ENCODE measurements at regions not wholly inside any gene's neighbourhood (a gene's known extent, or its start where the extent isn't known, plus 50 kb on each side); places are given as distances from the start of the nearest gene placed in this dataset.

DNA sequence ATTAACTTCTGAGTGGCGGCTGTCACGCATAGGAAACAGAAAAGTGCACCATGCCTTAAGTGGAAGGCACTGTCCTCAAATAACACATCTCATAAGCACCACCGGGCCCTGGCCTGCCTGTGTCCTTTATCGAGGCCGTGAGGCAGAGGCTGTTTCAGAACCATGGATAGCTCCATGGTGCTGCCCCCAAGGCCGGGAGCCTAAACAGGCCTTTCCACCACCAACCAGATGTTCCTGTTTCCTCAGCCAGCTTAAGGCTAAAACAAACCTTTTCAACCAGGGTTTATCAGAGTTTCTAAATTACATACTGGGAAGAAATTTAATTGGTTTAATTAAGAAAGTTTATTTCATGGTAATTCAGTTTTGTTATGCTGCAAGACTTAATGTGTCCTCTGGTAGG lies 114.4 kb downstream of the DMRTA2 start:
- Mint-ChIP-seq H3K36me3 (ENCODE audit: low read depth) (no peaks in the 10 kb centered on the region), H3K27ac (no peak overlapping the region), H3K4me1 (ENCODE audit: low read depth) (no peaks in the 10 kb centered on the region), H3K27me3 (peaks cover 11% of the 10 kb centered on the region), H3K9me3 (no peaks in the 10 kb centered on the region), H3K4me3 (no peak overlapping the region)
- DNase-seq (peak; percentile 36), ATAC-seq (no peak)
- TF ChIP-seq, protein P1, sequence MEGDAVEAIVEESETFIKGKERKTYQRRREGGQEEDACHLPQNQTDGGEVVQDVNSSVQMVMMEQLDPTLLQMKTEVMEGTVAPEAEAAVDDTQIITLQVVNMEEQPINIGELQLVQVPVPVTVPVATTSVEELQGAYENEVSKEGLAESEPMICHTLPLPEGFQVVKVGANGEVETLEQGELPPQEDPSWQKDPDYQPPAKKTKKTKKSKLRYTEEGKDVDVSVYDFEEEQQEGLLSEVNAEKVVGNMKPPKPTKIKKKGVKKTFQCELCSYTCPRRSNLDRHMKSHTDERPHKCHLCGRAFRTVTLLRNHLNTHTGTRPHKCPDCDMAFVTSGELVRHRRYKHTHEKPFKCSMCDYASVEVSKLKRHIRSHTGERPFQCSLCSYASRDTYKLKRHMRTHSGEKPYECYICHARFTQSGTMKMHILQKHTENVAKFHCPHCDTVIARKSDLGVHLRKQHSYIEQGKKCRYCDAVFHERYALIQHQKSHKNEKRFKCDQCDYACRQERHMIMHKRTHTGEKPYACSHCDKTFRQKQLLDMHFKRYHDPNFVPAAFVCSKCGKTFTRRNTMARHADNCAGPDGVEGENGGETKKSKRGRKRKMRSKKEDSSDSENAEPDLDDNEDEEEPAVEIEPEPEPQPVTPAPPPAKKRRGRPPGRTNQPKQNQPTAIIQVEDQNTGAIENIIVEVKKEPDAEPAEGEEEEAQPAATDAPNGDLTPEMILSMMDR (IDR thresholded peaks at IDR 0.05): no peak
- ChIA-PET CTCF (interaction anchor here (1.1 kb wide), 1 partner anchor 24 kb away, joined by 3 read pairs; no protein-coding TSS in a partner anchor), POLR2A (no interaction called here)
- intact Hi-C loops (cut with micrococcal nuclease): no loop called here

DNA sequence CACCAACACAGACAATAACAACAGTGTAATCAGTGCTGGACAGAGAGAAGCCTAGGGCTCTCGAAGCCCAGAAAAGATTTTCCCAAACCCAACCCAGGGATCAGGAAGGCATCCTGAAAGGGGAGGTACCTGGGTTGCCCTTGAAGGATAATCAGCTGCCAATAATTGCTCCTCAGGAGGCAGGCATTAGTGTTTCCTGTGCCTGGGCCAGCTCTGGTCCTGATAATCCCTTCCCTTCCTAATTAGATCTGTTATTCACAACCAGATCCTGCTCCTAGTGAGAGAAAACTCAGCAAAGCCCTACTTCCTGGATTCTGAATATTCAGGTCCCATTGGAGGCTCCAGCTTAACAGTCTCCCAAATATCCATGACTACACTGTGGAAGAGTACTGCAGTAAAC lies 117.4 kb downstream of the DMRTA2 start:
- Mint-ChIP-seq H3K4me1 (ENCODE audit: low read depth) (no peaks in the 10 kb centered on the region), H3K36me3 (ENCODE audit: low read depth) (no peaks in the 10 kb centered on the region), H3K9me3 (no peaks in the 10 kb centered on the region), H3K27ac (no peak overlapping the region), H3K27me3 (peaks cover 12% of the 10 kb centered on the region), H3K4me3 (no peak overlapping the region)
- DNase-seq: no peak
- ChIA-PET POLR2A (no interaction called here), CTCF (no interaction called here)
- TF ChIP-seq, protein P1 (IDR thresholded peaks at IDR 0.05): no peak
- ATAC-seq: no peak
- intact Hi-C loops (cut with micrococcal nuclease): no loop called here

DNA sequence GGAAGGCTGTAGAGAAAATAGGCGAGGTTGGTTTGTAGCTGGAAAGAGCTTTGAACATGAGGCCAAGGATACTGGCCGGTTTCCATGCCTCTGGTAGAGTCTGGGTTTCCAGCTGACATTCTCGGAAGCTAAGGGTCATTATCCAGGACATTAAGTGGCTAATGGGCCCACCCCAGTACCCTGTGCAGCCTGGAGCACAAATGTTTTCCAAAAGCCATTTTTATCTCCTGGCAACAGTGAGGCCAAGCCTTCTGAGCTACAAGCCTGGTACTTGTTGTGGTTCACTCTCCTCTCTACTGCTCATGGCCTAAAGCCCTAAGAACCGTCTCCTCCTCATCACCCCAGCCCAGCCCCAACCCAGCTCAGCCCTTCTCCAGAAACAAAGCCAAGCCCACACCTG lies 122.9 kb downstream of the DMRTA2 start:
- Mint-ChIP-seq H3K27ac (no peak overlapping the region), H3K4me3 (no peak overlapping the region), H3K27me3 (peaks cover 2% of the 10 kb centered on the region), H3K9me3 (no peaks in the 10 kb centered on the region), H3K36me3 (ENCODE audit: low read depth) (no peaks in the 10 kb centered on the region), H3K4me1 (ENCODE audit: low read depth) (no peaks in the 10 kb centered on the region)
- CTCF ChIA-PET: interaction anchor here (0.7 kb wide), 1 partner anchor 32 kb away, joined by 3 read pairs; no protein-coding TSS in a partner anchor
- POLR2A ChIA-PET: no interaction called here
- ATAC-seq (no peak), DNase-seq (no peak)
- TF ChIP-seq, protein P1 (IDR thresholded peaks at IDR 0.05): no peak
- intact Hi-C loops (cut with micrococcal nuclease): no loop called here

DNA sequence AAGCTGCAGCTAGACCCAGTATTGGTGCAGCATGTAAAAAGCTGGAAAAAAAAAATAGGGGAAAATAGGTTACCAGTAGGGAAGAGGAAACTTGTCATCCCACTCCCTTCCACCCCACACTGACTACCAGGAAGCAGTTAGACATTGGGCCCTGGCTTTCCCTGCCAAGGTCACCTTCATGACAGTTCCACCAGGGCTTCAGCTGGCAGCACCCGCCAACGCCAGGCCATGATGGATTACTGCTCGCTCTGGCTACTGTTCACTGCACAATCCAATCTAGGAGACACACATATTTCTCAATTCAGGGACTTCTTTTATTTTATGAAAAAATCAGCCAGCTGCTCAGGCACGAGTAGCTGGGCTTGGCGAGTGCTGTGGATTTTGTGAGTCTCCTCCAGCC lies 127.7 kb downstream of the DMRTA2 start:
- no peak for DNase-seq
- POLR2A ChIA-PET: no interaction called here
- TF ChIP-seq, protein P1 (IDR thresholded peaks at IDR 0.05): no peak
- CTCF ChIA-PET: no interaction called here
- H3K9me3 Mint-ChIP-seq: no peaks in the 10 kb centered on the region
- H3K27ac Mint-ChIP-seq: no peak overlapping the region
- H3K4me3 Mint-ChIP-seq: no peak overlapping the region
- intact Hi-C loops (cut with micrococcal nuclease): no loop called here
- H3K27me3 Mint-ChIP-seq: no peaks in the 10 kb centered on the region
- no peaks in the 10 kb centered on the region for H3K4me1 Mint-ChIP-seq (ENCODE audit: low read depth)
- no peak for ATAC-seq
- no peaks in the 10 kb centered on the region for H3K36me3 Mint-ChIP-seq (ENCODE audit: low read depth)

DNA sequence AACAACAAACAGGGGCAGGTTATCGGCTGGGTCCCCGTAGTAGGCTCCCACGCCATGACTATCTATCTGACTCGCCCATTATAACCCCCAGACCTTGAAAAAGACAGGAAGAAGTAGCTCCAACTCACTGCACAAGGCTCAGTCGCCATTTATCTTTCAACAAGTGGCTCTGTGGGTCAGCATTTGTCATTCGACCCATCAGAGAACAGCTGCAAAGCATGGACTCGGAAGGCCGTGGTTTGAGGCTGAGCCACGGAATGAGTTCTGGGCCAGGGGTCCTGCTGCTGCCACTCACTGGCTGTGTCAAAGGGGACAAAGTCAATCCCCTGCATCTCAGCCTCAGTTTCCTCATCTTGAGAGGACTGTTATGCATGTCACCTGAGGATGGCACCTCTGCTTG lies 131.0 kb downstream of the DMRTA2 start:
- Mint-ChIP-seq H3K27me3 (peaks cover 4% of the 10 kb centered on the region), H3K4me1 (ENCODE audit: low read depth) (no peaks in the 10 kb centered on the region), H3K4me3 (no peak overlapping the region), H3K36me3 (ENCODE audit: low read depth) (no peaks in the 10 kb centered on the region), H3K9me3 (no peaks in the 10 kb centered on the region), H3K27ac (no peak overlapping the region)
- ATAC-seq: no peak
- POLR2A ChIA-PET: no interaction called here
- CTCF ChIA-PET: no interaction called here
- TF ChIP-seq, protein P1 (IDR thresholded peaks at IDR 0.05): no peak
- intact Hi-C loops (cut with micrococcal nuclease): no loop called here
- DNase-seq: no peak

All from activated CD8-positive, alpha-beta T cell treated with anti-CD3 and anti-CD28 coated beads for 36 hours (primary cell).